Muscle layer of duodenum (tissue), 2 donors: ENCODE measurements at regions not wholly inside any gene's neighbourhood (a gene's known extent, or its start where the extent isn't known, plus 50 kb on each side); places are given as distances from the start of the nearest gene placed in this dataset.
"Not testable (repeated sequence)": the region's sequence is repeated elsewhere in the genome, so short reads cannot be mapped to it uniquely, and the experiment has no call there.

Experiments used
- H3K27ac ChIP-seq: one replicate; pipeline ENCODE4 v1.7.0; 2013; ENCODE audit warnings: mild to moderate bottlenecking, low read length
- H3K27me3 ChIP-seq: one replicate; pipeline ENCODE4 v1.7.0; 2013; ENCODE audit warnings: low read depth, mild to moderate bottlenecking, control low read depth, low read length
- H3K36me3 ChIP-seq, 2 donors: one replicate each; pipeline ENCODE4 v1.7.0; 2013; ENCODE audit warnings: low read length in 2 of 2, control low read depth in 1 of 2, mild to moderate bottlenecking in 1 of 2; ENCODE audit not compliant: insufficient read depth in 2 of 2, control insufficient read depth in 1 of 2
- H3K4me1 ChIP-seq, 2 donors: one replicate each; pipeline ENCODE4 v1.7.0; 2013; ENCODE audit warnings: low read length in 2 of 2, mild to moderate bottlenecking in 2 of 2, control low read depth in 1 of 2, moderate library complexity in 1 of 2; ENCODE audit not compliant: insufficient read depth in 2 of 2, control insufficient read depth in 1 of 2
- H3K4me3 ChIP-seq, 2 donors: one replicate each; pipeline ENCODE4 v1.7.0; 2013; ENCODE audit warnings: low read length in 2 of 2, low read depth in 1 of 2, mild to moderate bottlenecking in 1 of 2
- H3K9me3 ChIP-seq, 2 donors: one replicate each; pipeline ENCODE4 v1.7.0; 2013; ENCODE audit warnings: low read length in 2 of 2, control low read depth in 1 of 2, mild to moderate bottlenecking in 1 of 2; ENCODE audit not compliant: control insufficient read depth in 1 of 2
- donor health status: healthy.

- Histone ChIP-seq H3K4me3 (no peak overlapping the region), H3K27me3 (no peaks in the 10 kb centered on the region), H3K27ac (no peak overlapping the region), H3K4me1 (no peaks in the 10 kb centered on the region), H3K9me3 (no peaks in the 10 kb centered on the region), H3K36me3 (no peaks in the 10 kb centered on the region)
These were observed 151.7 kb upstream of the ADCY2 start for GRCh38 chr5:7244208-7244607.

- H3K9me3 ChIP-seq = no peaks in the 10 kb centered on the region
- H3K36me3 ChIP-seq = no peaks in the 10 kb centered on the region
- no peak overlapping the region for H3K4me3 ChIP-seq
- no peaks in the 10 kb centered on the region for H3K4me1 ChIP-seq
- H3K27me3 ChIP-seq = no peaks in the 10 kb centered on the region
- no peak overlapping the region for H3K27ac ChIP-seq
These were observed 150.8 kb upstream of the ADCY2 start for GRCh38 chr5:7245121-7245651.

GRCh38 chr5:7246287-7246686 is 149.7 kb upstream of the ADCY2 start:
- no peak overlapping the region for H3K4me3 ChIP-seq
- H3K36me3 ChIP-seq = no peaks in the 10 kb centered on the region
- no peak overlapping the region for H3K27ac ChIP-seq
- no peaks in the 10 kb centered on the region for H3K9me3 ChIP-seq
- no peaks in the 10 kb centered on the region for H3K4me1 ChIP-seq
- H3K27me3 ChIP-seq = no peaks in the 10 kb centered on the region

- no peak overlapping the region for H3K27ac ChIP-seq
- H3K9me3 ChIP-seq = no peaks in the 10 kb centered on the region
- no peaks in the 10 kb centered on the region for H3K36me3 ChIP-seq
- no peaks in the 10 kb centered on the region for H3K27me3 ChIP-seq
- H3K4me1 ChIP-seq = no peaks in the 10 kb centered on the region
- no peak overlapping the region for H3K4me3 ChIP-seq
These were observed 145.9 kb upstream of the ADCY2 start for GRCh38 chr5:7250004-7250403.

GRCh38 chr5:7250611-7251010 is 145.3 kb upstream of the ADCY2 start:
- Histone ChIP-seq H3K4me1 (no peaks in the 10 kb centered on the region), H3K27me3 (no peaks in the 10 kb centered on the region), H3K4me3 (no peak overlapping the region), H3K36me3 (no peaks in the 10 kb centered on the region), H3K9me3 (no peaks in the 10 kb centered on the region), H3K27ac (no peak overlapping the region)

GRCh38 chr5:7251132-7251531 is 144.8 kb upstream of the ADCY2 start:
- no peaks in the 10 kb centered on the region for H3K4me1 ChIP-seq
- no peaks in the 10 kb centered on the region for H3K9me3 ChIP-seq
- no peak overlapping the region for H3K27ac ChIP-seq
- H3K4me3 ChIP-seq = no peak overlapping the region
- no peaks in the 10 kb centered on the region for H3K36me3 ChIP-seq
- H3K27me3 ChIP-seq = no peaks in the 10 kb centered on the region

- H3K4me3 ChIP-seq = no peak overlapping the region
- no peaks in the 10 kb centered on the region for H3K27me3 ChIP-seq
- no peaks in the 10 kb centered on the region for H3K9me3 ChIP-seq
- no peaks in the 10 kb centered on the region for H3K36me3 ChIP-seq
- no peak overlapping the region for H3K27ac ChIP-seq
- no peaks in the 10 kb centered on the region for H3K4me1 ChIP-seq
These were observed 134.9 kb upstream of the ADCY2 start for GRCh38 chr5:7261049-7261448.

- Histone ChIP-seq H3K4me1 (no peaks in the 10 kb centered on the region), H3K36me3 (no peaks in the 10 kb centered on the region), H3K27me3 (no peaks in the 10 kb centered on the region), H3K27ac (no peak overlapping the region), H3K9me3 (no peaks in the 10 kb centered on the region), H3K4me3 (no peak overlapping the region)
These were observed 134.0 kb upstream of the ADCY2 start for GRCh38 chr5:7261900-7262299.

GRCh38 chr5:7263398-7264015 is 132.4 kb upstream of the ADCY2 start:
- H3K36me3 ChIP-seq, H3K4me3 ChIP-seq, H3K4me1 ChIP-seq, H3K9me3 ChIP-seq, H3K27me3 ChIP-seq, H3K27ac ChIP-seq: not testable (repeated sequence)

GRCh38 chr5:7265776-7266175 is 130.2 kb upstream of the ADCY2 start:
- not testable (repeated sequence) for H3K4me1 ChIP-seq, H3K9me3 ChIP-seq, H3K27me3 ChIP-seq, H3K36me3 ChIP-seq, H3K4me3 ChIP-seq, H3K27ac ChIP-seq

GRCh38 chr5:7268722-7269121 is 127.2 kb upstream of the ADCY2 start:
- not testable (repeated sequence) for H3K4me1 ChIP-seq, H3K27ac ChIP-seq, H3K9me3 ChIP-seq, H3K27me3 ChIP-seq, H3K4me3 ChIP-seq, H3K36me3 ChIP-seq

GRCh38 chr5:7269591-7270274 is 126.2 kb upstream of the ADCY2 start:
- H3K36me3 ChIP-seq = no peaks in the 10 kb centered on the region
- H3K27ac ChIP-seq = no peak overlapping the region
- no peaks in the 10 kb centered on the region for H3K27me3 ChIP-seq
- H3K9me3 ChIP-seq = no peaks in the 10 kb centered on the region
- no peaks in the 10 kb centered on the region for H3K4me1 ChIP-seq
- H3K4me3 ChIP-seq = no peak overlapping the region
